ENCODE measurements at regions not wholly inside any gene's neighbourhood (a gene's known extent, or its start where the extent isn't known, plus 50 kb on each side); places are given as distances from the start of the nearest gene placed in this dataset.
"Not testable (repeated sequence)": the region's sequence is repeated elsewhere in the genome, so short reads cannot be mapped to it uniquely, and the experiment has no call there.

DNA sequence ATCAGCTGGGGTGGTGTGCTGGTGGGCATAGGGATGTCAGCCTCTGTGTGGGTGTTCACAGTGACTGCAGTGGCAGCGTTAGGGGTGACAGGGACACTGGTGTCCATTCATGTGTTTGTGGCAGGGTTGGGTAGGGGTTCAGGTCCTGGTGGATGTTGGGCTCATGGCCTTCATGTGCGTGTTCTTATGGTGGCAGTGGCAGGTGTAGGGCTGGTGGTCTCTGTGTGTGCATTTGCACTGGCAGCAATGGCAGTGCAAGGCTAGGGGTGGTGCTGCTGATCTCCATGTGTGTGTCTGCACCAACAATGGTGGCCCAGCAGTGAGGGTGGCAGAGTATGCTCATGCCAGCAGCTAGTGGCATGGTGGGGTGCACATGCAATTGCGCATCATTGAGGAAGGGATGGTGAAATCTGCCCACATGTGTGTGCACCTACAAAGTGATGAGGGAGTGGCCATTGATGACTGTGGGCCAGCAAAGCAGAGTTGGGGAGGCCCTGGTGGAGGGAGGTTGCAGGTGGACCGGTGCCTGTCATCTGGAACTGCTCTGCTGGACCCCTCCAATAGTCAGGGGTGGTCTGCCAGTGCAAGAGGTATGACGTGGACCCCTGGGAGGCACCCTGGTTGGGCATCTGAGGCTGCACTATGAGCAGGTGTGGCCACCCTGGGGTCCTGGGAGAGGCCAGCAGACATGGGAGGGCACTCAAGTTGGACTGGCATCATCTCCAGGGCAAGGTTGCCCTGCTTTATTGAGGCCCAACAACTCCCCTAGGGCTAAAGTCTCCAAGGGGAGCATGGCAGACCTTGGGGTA is 182.9 kb downstream of the TTC6 start:
- Mint-ChIP-seq H3K4me3 (ENCODE audit: unreplicated experiment) (no peak overlapping the region), H3K36me3 (ENCODE audit: unreplicated experiment) (no peaks in the 10 kb centered on the region), H3K27ac (ENCODE audit: unreplicated experiment) (no peak overlapping the region), H3K4me1 (ENCODE audit: unreplicated experiment) (no peaks in the 10 kb centered on the region), H3K9me3 (ENCODE audit: unreplicated experiment) (peaks cover 33% of the 10 kb centered on the region), H3K27me3 (ENCODE audit: unreplicated experiment) (no peaks in the 10 kb centered on the region)
- DNase-seq (ENCODE audit: extremely low spot score, unreplicated experiment) = no peak
- TF ChIP-seq, protein P1, sequence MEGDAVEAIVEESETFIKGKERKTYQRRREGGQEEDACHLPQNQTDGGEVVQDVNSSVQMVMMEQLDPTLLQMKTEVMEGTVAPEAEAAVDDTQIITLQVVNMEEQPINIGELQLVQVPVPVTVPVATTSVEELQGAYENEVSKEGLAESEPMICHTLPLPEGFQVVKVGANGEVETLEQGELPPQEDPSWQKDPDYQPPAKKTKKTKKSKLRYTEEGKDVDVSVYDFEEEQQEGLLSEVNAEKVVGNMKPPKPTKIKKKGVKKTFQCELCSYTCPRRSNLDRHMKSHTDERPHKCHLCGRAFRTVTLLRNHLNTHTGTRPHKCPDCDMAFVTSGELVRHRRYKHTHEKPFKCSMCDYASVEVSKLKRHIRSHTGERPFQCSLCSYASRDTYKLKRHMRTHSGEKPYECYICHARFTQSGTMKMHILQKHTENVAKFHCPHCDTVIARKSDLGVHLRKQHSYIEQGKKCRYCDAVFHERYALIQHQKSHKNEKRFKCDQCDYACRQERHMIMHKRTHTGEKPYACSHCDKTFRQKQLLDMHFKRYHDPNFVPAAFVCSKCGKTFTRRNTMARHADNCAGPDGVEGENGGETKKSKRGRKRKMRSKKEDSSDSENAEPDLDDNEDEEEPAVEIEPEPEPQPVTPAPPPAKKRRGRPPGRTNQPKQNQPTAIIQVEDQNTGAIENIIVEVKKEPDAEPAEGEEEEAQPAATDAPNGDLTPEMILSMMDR (IDR thresholded peaks at IDR 0.05) = no peak

DNA sequence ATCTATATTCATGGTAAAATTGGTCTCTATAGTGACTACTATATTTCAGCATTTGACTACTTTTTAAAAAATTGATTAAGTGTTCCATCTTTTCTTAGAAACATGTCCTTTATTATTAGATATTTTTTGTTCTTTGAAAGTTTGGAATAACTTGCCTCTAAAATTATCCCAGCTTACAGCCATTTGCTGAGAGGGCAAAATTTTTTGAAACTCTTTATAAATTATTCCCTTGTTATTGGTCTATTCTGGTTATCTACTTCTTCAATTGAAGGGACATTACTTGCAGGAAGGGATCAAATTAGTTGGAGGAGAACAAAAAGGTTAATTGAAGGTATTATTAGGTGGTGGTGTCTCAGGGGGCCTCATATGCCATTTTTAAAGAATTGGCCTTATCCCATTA is 184.1 kb downstream of the TTC6 start:
- Mint-ChIP-seq H3K4me1 (ENCODE audit: unreplicated experiment) (no peaks in the 10 kb centered on the region), H3K36me3 (ENCODE audit: unreplicated experiment) (no peaks in the 10 kb centered on the region), H3K27me3 (ENCODE audit: unreplicated experiment) (no peaks in the 10 kb centered on the region), H3K9me3 (ENCODE audit: unreplicated experiment) (peaks cover 30% of the 10 kb centered on the region), H3K4me3 (ENCODE audit: unreplicated experiment) (no peak overlapping the region), H3K27ac (ENCODE audit: unreplicated experiment) (no peak overlapping the region)
- DNase-seq (ENCODE audit: extremely low spot score, unreplicated experiment) = no peak
- TF ChIP-seq, protein P1 (IDR thresholded peaks at IDR 0.05) = no peak

DNA sequence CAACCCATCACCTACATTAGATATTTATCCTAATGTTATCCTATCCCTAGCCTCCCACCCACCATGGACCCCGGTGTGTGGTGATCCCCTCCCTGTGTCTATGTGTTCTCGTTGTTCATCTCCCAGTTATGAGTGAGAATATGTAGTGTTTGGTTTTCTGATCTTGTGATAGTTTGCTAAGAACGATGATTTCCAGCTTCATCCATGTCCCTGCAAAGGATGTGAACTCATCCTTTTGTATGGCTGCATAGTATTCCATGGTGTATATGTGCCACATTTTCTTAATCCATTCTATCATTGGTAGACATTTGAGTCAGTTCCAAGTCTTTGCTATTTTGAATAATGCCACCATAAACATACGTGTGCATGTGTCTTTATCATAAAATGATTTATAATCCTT is 185.3 kb downstream of the TTC6 start:
- not testable (repeated sequence) for H3K27me3 Mint-ChIP-seq (ENCODE audit: unreplicated experiment); DNase-seq (ENCODE audit: extremely low spot score, unreplicated experiment); H3K4me1 Mint-ChIP-seq (ENCODE audit: unreplicated experiment); H3K4me3 Mint-ChIP-seq (ENCODE audit: unreplicated experiment); H3K27ac Mint-ChIP-seq (ENCODE audit: unreplicated experiment); H3K36me3 Mint-ChIP-seq (ENCODE audit: unreplicated experiment)
- peaks cover 25% of the 10 kb centered on the region for H3K9me3 Mint-ChIP-seq (ENCODE audit: unreplicated experiment)

DNA sequence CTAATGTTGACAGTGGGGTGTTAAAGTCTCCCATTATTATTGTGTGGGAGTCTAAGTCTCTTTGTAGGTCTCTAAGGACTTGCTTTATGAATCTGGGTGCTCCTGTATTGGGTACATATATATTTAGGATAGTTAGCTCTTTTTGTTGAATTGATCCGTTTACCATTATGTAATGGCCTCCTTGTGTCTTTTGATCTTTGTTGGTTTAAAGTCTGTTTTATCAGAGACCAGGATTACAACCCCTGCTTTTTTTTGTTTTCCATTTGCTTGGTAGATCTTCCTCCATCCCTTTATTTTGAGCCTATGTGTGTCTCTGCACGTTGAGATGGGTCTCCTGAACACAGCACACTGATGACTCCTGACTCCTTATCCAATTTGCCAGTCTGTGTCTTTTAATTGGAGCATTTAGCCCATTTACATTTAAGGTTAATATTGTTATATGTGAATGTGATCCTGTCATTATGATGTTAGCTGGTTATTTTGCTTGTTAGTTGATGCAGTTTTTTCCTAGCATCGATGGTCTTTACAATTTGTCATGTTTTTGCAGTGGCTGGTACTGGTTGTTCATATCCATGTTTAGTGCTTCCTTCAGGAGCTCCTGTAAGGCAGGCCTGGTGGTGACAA is 188.9 kb downstream of the TTC6 start:
- not testable (repeated sequence) for DNase-seq (ENCODE audit: extremely low spot score, unreplicated experiment)

DNA sequence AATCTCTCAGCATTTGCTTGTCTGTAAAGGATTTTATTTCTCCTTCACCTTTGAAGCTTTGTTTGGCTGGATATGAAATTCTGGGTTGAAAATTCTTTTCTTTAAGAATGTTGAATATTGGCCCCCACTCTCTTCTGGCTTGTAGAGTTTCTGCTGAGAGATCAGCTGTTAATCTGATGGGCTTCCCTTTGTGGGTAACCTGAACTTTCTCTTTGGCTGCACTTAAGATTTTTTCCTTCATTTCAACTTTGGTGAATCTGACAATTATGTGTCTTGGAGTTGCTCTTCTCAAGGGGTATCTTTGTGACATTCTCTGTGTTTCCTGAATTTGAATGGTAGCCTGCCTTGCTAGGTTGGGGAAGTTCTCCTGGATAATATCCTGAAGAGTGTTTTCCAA is 189.4 kb downstream of the TTC6 start:
- DNase-seq (ENCODE audit: extremely low spot score, unreplicated experiment); H3K27ac Mint-ChIP-seq (ENCODE audit: unreplicated experiment); H3K4me1 Mint-ChIP-seq (ENCODE audit: unreplicated experiment); H3K4me3 Mint-ChIP-seq (ENCODE audit: unreplicated experiment); H3K36me3 Mint-ChIP-seq (ENCODE audit: unreplicated experiment); H3K9me3 Mint-ChIP-seq (ENCODE audit: unreplicated experiment); H3K27me3 Mint-ChIP-seq (ENCODE audit: unreplicated experiment): not testable (repeated sequence)

More for the DNA sequence above, 188.9 kb downstream of the TTC6 start:
- H3K9me3 Mint-ChIP-seq (ENCODE audit: unreplicated experiment) = peaks cover 13% of the 10 kb centered on the region
- not testable (repeated sequence) for H3K4me1 Mint-ChIP-seq (ENCODE audit: unreplicated experiment); H3K4me3 Mint-ChIP-seq (ENCODE audit: unreplicated experiment); H3K27me3 Mint-ChIP-seq (ENCODE audit: unreplicated experiment); H3K36me3 Mint-ChIP-seq (ENCODE audit: unreplicated experiment); H3K27ac Mint-ChIP-seq (ENCODE audit: unreplicated experiment)

DNA sequence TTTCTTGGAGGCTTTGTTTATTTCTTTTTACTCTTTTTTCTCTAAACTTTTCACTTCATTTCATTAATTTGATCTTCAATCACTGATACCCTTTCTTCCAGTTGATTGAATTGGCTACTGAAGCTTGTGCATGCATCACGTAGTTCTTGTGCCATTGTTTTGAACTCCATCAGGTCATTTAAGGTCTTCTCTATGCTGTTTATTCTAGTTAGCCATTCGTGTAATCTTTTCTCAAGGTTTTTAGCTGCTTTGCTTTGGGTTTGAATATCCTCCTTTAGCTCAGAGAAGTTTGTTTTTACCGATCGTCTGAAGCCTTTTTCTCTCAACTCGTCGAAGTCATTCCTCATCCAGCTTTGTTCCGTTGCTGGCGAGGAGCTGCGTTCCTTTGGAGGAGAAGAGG is 189.9 kb downstream of the TTC6 start:
- H3K27ac Mint-ChIP-seq (ENCODE audit: unreplicated experiment); H3K27me3 Mint-ChIP-seq (ENCODE audit: unreplicated experiment); DNase-seq (ENCODE audit: extremely low spot score, unreplicated experiment); H3K4me1 Mint-ChIP-seq (ENCODE audit: unreplicated experiment); H3K36me3 Mint-ChIP-seq (ENCODE audit: unreplicated experiment); H3K4me3 Mint-ChIP-seq (ENCODE audit: unreplicated experiment); H3K9me3 Mint-ChIP-seq (ENCODE audit: unreplicated experiment): not testable (repeated sequence)

DNA sequence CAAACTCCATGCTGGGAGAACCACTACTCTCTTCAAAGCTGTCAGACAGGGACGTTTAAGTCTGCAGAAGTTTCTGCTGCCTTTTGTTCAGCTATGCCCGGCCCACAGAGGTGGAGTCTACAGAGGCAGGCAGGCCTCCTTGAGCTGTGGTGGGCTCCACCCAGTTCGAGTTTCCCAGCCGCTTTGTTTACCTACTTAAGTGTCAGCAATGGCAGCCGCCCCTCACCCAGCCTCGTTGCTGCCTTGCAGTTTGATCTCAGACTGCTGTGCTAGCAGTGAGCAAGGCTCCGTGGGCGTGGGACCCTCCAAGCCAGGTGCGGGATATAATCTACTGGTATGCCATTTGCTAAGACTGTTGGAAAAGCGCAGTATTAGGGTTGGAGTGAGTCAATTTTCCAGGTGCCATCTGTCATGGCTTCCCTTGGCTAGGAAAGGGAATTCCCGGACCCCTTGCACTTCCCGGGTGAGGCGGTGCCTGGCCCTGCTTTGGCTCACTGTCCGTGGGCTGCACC is 190.7 kb downstream of the TTC6 start:
- not testable (repeated sequence) for H3K4me1 Mint-ChIP-seq (ENCODE audit: unreplicated experiment); DNase-seq (ENCODE audit: extremely low spot score, unreplicated experiment); H3K4me3 Mint-ChIP-seq (ENCODE audit: unreplicated experiment); H3K27ac Mint-ChIP-seq (ENCODE audit: unreplicated experiment); H3K9me3 Mint-ChIP-seq (ENCODE audit: unreplicated experiment); H3K27me3 Mint-ChIP-seq (ENCODE audit: unreplicated experiment); H3K36me3 Mint-ChIP-seq (ENCODE audit: unreplicated experiment)

Data from osteocyte (in vitro differentiated cells).